Transverse colon (tissue), 4 donors: ENCODE measurements at regions not wholly inside any gene's neighbourhood (a gene's known extent, or its start where the extent isn't known, plus 50 kb on each side); places are given as distances from the start of the nearest gene placed in this dataset.

ENCODE experiments used
- EP300 ChIP-seq: sonication (generic); formaldehyde crosslinking; IDR thresholded peaks from one replicate; pipeline ENCODE4 v1.6.1; 2017; ENCODE audit warnings: antibody characterized with exemption, low read depth
- POLR2A ChIP-seq: fragments of 450-650 bp; IDR thresholded peaks from one replicate; pipeline ENCODE4 v1.6.1; 2016; ENCODE audit warnings: antibody characterized with exemption, mild to moderate bottlenecking, moderate library complexity
- POLR2AphosphoS5 ChIP-seq, 3 donors: sonication (generic); formaldehyde crosslinking; IDR thresholded peaks; one replicate each; pipeline ENCODE4 v1.6.1; 2016; ENCODE audit warnings: antibody characterized with exemption in 3 of 3
- TF ChIP-seq, protein P1 (sequence below), 5 experiments: fragments of 200-600 bp in 3 of 5; fragments of 450-650 bp in 2 of 5; sonication (generic) in 3 of 5; IDR thresholded peaks; 1 replicate in 2 of 5; 2 replicates in 3 of 5; pipeline ENCODE4 v1.5.1; 2016 to 2017; ENCODE audit warnings: antibody characterized with exemption in 5 of 5, inconsistent platforms in 3 of 5, mild to moderate bottlenecking in 2 of 5, moderate library complexity in 1 of 5

DNA sequence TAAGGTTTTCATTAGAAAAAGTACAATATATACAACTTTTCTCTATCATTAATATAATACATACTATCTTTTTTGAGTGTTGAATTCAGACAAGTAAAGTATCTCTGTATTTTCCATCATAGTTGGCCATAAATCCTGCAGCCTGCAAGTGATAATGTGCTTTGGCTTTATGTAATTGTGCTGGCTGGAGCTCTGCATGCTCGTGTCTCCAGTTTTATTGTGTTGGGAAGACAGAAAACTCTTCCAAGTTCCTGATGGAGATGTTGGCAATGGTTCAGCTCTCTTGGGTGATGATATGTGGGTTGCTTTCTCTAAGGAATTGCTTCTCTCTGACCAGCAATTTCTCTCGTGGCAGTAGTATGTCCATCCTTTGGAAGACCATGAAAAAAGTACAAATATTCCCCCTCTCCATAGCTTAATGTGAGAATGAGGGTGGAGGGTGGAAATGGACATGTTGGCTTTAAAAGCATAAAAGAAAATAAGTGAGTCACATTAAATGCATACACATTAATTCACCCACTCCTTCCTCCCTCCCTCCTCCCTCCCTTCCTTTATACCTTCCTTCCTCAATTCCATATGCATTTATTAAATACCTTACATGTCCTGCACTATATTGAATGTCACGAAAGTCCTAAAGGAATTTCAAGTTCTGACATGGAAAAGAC lies 344.2 kb downstream of the MTX2 start:
- TF ChIP-seq EP300 (no peak), POLR2AphosphoS5 (IDR thresholded peaks at IDR 0.05) (peak in 2 of 3 donors; percentile 14 to 41), POLR2A (no peak)
- TF ChIP-seq, protein P1, sequence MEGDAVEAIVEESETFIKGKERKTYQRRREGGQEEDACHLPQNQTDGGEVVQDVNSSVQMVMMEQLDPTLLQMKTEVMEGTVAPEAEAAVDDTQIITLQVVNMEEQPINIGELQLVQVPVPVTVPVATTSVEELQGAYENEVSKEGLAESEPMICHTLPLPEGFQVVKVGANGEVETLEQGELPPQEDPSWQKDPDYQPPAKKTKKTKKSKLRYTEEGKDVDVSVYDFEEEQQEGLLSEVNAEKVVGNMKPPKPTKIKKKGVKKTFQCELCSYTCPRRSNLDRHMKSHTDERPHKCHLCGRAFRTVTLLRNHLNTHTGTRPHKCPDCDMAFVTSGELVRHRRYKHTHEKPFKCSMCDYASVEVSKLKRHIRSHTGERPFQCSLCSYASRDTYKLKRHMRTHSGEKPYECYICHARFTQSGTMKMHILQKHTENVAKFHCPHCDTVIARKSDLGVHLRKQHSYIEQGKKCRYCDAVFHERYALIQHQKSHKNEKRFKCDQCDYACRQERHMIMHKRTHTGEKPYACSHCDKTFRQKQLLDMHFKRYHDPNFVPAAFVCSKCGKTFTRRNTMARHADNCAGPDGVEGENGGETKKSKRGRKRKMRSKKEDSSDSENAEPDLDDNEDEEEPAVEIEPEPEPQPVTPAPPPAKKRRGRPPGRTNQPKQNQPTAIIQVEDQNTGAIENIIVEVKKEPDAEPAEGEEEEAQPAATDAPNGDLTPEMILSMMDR (IDR thresholded peaks at IDR 0.05) = no peak
